Nephron (organoid): ENCODE measurements at regions not wholly inside any gene's neighbourhood (a gene's known extent, or its start where the extent isn't known, plus 50 kb on each side); places are given as distances from the start of the nearest gene placed in this dataset.

Experiments
- H3K27ac Mint-ChIP-seq, 3 experiments: 2 replicates each; pipeline ENCODE4 v1.8.0; 2020; ENCODE audit warnings: mixed read lengths in 3 of 3, mild to moderate bottlenecking in 2 of 3, moderate library complexity in 1 of 3
- H3K27me3 Mint-ChIP-seq: 2 replicates; pipeline ENCODE4 v1.8.0; 2021; ENCODE audit warnings: low read depth, mild to moderate bottlenecking, moderate library complexity, mixed read lengths
- H3K36me3 Mint-ChIP-seq: 2 replicates; pipeline ENCODE4 v1.8.0; 2020; ENCODE audit warnings: low read depth, mixed read lengths
- H3K4me1 Mint-ChIP-seq: 2 replicates; pipeline ENCODE4 v1.8.0; 2020; ENCODE audit warnings: mixed read lengths
- H3K4me3 Mint-ChIP-seq, 3 experiments: 2 replicates each; pipeline ENCODE4 v1.8.0; 2020; ENCODE audit warnings: mild to moderate bottlenecking in 3 of 3, mixed read lengths in 3 of 3, moderate library complexity in 2 of 3
- H3K9me3 Mint-ChIP-seq: 2 replicates; pipeline ENCODE4 v1.8.0; 2020; ENCODE audit warnings: mixed read lengths
- CTCF ChIP-seq, 3 experiments: fragments of 200-600 bp; sonication (generic); IDR thresholded peaks; one replicate each; pipeline ENCODE4 v1.5.0; 2021; ENCODE audit warnings: antibody characterized with exemption in 3 of 3; ENCODE audit not compliant: unreplicated experiment in 3 of 3

- H3K9me3 Mint-ChIP-seq, result peaks cover 2% of the 10 kb centered on the region
- no peak overlapping the region for H3K27ac Mint-ChIP-seq
- H3K36me3 Mint-ChIP-seq, result no peaks in the 10 kb centered on the region
- H3K4me3 Mint-ChIP-seq, result no peak overlapping the region
- peaks cover 13% of the 10 kb centered on the region for H3K27me3 Mint-ChIP-seq
- no peak for TF ChIP-seq CTCF (IDR thresholded peaks at IDR 0.05; ENCODE audit: unreplicated experiment in 3 of 3)
- no peaks in the 10 kb centered on the region for H3K4me1 Mint-ChIP-seq
These were observed 145.0 kb downstream of the CAAP1 start for GRCh38 chr9:26747611-26748010.

GRCh38 chr9:26746357-26747072 lies 146.1 kb downstream of the CAAP1 start:
- no peak for TF ChIP-seq CTCF (IDR thresholded peaks at IDR 0.05; ENCODE audit: unreplicated experiment in 3 of 3)

GRCh38 chr9:26745111-26745510 lies 147.5 kb downstream of the CAAP1 start:
- no peaks in the 10 kb centered on the region for H3K9me3 Mint-ChIP-seq

More at GRCh38 chr9:26746357-26747072, 146.1 kb downstream of the CAAP1 start:
- no peaks in the 10 kb centered on the region for H3K36me3 Mint-ChIP-seq
- H3K4me3 Mint-ChIP-seq, result no peak overlapping the region
- H3K27ac Mint-ChIP-seq, result peak overlapping the region in 1 of 3 experiments; percentile 71
- peaks cover 15% of the 10 kb centered on the region for H3K27me3 Mint-ChIP-seq
- H3K9me3 Mint-ChIP-seq, result no peaks in the 10 kb centered on the region
- H3K4me1 Mint-ChIP-seq, result no peaks in the 10 kb centered on the region

GRCh38 chr9:26744191-26744965 lies 148.2 kb downstream of the CAAP1 start:
- Mint-ChIP-seq H3K4me1 (no peaks in the 10 kb centered on the region), H3K4me3 (no peak overlapping the region), H3K9me3 (peaks cover 5% of the 10 kb centered on the region), H3K27ac (no peak overlapping the region), H3K36me3 (peaks cover 3% of the 10 kb centered on the region), H3K27me3 (peaks cover 15% of the 10 kb centered on the region)
- TF ChIP-seq CTCF (IDR thresholded peaks at IDR 0.05; ENCODE audit: unreplicated experiment in 3 of 3), result peak; percentile 68 to 81 (median 78)

More at GRCh38 chr9:26745111-26745510, 147.5 kb downstream of the CAAP1 start:
- TF ChIP-seq CTCF (IDR thresholded peaks at IDR 0.05; ENCODE audit: unreplicated experiment in 3 of 3), result no peak
- H3K4me3 Mint-ChIP-seq, result no peak overlapping the region
- no peak overlapping the region for H3K27ac Mint-ChIP-seq
- no peaks in the 10 kb centered on the region for H3K36me3 Mint-ChIP-seq
- no peaks in the 10 kb centered on the region for H3K4me1 Mint-ChIP-seq
- peaks cover 15% of the 10 kb centered on the region for H3K27me3 Mint-ChIP-seq

GRCh38 chr9:26742828-26743476 lies 149.7 kb downstream of the CAAP1 start:
- peaks cover 3% of the 10 kb centered on the region for H3K36me3 Mint-ChIP-seq
- H3K4me3 Mint-ChIP-seq, result no peak overlapping the region
- H3K9me3 Mint-ChIP-seq, result peaks cover 16% of the 10 kb centered on the region
- no peak overlapping the region for H3K27ac Mint-ChIP-seq
- no peaks in the 10 kb centered on the region for H3K4me1 Mint-ChIP-seq
- H3K27me3 Mint-ChIP-seq, result peaks cover 15% of the 10 kb centered on the region
- no peak for TF ChIP-seq CTCF (IDR thresholded peaks at IDR 0.05; ENCODE audit: unreplicated experiment in 3 of 3)
